ENCODE measurements at regions not wholly inside any gene's neighbourhood (a gene's known extent, or its start where the extent isn't known, plus 50 kb on each side); places are given as distances from the start of the nearest gene placed in this dataset.

DNA sequence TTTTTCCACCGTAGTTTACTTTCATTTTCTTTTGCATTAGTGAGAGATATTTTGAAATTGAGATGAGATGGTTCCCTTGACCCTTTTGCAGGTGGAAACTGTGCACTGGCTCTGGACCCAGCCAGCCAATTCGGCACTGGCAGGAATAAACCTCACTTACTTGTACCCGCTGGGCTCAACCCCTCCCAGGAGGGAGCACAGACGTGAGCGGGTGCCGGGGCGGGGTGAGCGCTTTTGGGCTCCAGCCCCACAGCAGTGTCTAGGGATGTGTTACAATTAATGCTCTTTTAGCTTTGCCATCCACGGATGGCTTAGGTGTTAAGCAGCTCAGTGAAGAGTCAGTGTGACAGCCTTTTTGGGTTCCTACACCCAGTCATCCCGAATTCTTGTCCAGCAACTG, 766.1 kb upstream of the CHD1 start:
- ChIA-PET POLR2A (no interaction called here), CTCF (no interaction called here)
- no peaks in the 10 kb centered on the region for H3K27me3 Mint-ChIP-seq
- H3K36me3 Mint-ChIP-seq (ENCODE audit: low read depth): no peaks in the 10 kb centered on the region
- intact Hi-C loops (cut with micrococcal nuclease): no loop called here
- peaks cover 4% of the 10 kb centered on the region for H3K9me3 Mint-ChIP-seq
- DNase-seq (no peak), ATAC-seq (no peak)
- TF ChIP-seq, protein P1, sequence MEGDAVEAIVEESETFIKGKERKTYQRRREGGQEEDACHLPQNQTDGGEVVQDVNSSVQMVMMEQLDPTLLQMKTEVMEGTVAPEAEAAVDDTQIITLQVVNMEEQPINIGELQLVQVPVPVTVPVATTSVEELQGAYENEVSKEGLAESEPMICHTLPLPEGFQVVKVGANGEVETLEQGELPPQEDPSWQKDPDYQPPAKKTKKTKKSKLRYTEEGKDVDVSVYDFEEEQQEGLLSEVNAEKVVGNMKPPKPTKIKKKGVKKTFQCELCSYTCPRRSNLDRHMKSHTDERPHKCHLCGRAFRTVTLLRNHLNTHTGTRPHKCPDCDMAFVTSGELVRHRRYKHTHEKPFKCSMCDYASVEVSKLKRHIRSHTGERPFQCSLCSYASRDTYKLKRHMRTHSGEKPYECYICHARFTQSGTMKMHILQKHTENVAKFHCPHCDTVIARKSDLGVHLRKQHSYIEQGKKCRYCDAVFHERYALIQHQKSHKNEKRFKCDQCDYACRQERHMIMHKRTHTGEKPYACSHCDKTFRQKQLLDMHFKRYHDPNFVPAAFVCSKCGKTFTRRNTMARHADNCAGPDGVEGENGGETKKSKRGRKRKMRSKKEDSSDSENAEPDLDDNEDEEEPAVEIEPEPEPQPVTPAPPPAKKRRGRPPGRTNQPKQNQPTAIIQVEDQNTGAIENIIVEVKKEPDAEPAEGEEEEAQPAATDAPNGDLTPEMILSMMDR (IDR thresholded peaks at IDR 0.05): no peak
- no peak overlapping the region for H3K27ac Mint-ChIP-seq
- no peaks in the 10 kb centered on the region for H3K4me1 Mint-ChIP-seq (ENCODE audit: low read depth)
- no peak overlapping the region for H3K4me3 Mint-ChIP-seq

GRCh38 chr5:99686538-99686937, 757.7 kb upstream of the CHD1 start:
- intact Hi-C loops (cut with micrococcal nuclease): no loop called here
- Mint-ChIP-seq H3K9me3 (peaks cover 2% of the 10 kb centered on the region), H3K27me3 (no peaks in the 10 kb centered on the region), H3K4me3 (no peak overlapping the region), H3K27ac (no peak overlapping the region), H3K4me1 (ENCODE audit: low read depth) (no peaks in the 10 kb centered on the region), H3K36me3 (ENCODE audit: low read depth) (no peaks in the 10 kb centered on the region)
- no peak for DNase-seq
- TF ChIP-seq, protein P1 (IDR thresholded peaks at IDR 0.05): no peak
- ChIA-PET POLR2A (no interaction called here), CTCF (no interaction called here)
- no peak for ATAC-seq

DNA sequence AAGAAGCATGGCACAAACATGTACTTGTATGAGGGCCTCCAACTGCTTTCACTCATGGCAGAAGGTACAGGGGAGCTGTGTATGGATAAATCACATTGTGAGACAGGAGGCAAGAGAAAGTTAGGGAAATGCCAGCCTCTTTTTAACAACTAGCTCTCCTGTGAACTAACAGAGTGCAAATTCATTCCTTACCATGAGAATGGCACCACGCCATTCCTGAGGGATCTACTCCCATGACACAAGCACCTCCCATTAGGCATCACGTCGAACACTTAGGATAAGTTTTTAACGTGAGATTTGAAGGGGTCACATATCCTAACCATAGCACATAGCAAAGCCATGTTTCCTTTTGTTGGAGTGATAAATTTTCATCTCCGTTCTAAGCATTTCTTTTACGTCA, 747.2 kb upstream of the CHD1 start:
- TF ChIP-seq, protein P1 (IDR thresholded peaks at IDR 0.05): no peak
- no peaks in the 10 kb centered on the region for H3K36me3 Mint-ChIP-seq (ENCODE audit: low read depth)
- no peak overlapping the region for H3K4me3 Mint-ChIP-seq
- intact Hi-C loops (cut with micrococcal nuclease): no loop called here
- ChIA-PET CTCF (no interaction called here), POLR2A (no interaction called here)
- no peaks in the 10 kb centered on the region for H3K4me1 Mint-ChIP-seq (ENCODE audit: low read depth)
- H3K27me3 Mint-ChIP-seq: no peaks in the 10 kb centered on the region
- ATAC-seq (no peak), DNase-seq (no peak)
- H3K27ac Mint-ChIP-seq: no peak overlapping the region
- no peaks in the 10 kb centered on the region for H3K9me3 Mint-ChIP-seq

DNA sequence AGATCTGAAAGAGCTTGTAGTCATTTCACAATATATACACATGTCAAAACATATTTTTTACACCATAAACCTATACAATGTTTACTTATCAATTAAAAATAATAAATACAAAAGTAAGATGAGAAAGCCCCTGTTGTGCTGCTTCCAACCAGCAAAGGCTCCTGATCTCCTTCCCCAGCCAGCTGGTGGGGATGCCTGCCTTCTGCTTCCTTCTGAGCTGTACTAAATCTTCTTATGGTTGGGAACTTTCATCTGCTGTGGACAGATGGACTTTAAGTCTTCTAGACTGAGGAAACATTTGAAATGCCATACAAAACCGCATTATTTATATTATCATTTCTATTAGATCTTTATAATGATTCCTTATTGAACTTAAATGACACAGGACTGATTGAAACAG, 745.3 kb upstream of the CHD1 start:
- no peak overlapping the region for H3K4me3 Mint-ChIP-seq
- H3K4me1 Mint-ChIP-seq (ENCODE audit: low read depth): no peaks in the 10 kb centered on the region
- ChIA-PET POLR2A (no interaction called here), CTCF (no interaction called here)
- no peaks in the 10 kb centered on the region for H3K36me3 Mint-ChIP-seq (ENCODE audit: low read depth)
- H3K27me3 Mint-ChIP-seq: no peaks in the 10 kb centered on the region
- intact Hi-C loops (cut with micrococcal nuclease): no loop called here
- TF ChIP-seq, protein P1 (IDR thresholded peaks at IDR 0.05): no peak
- DNase-seq (no peak), ATAC-seq (no peak)
- H3K9me3 Mint-ChIP-seq: no peaks in the 10 kb centered on the region
- no peak overlapping the region for H3K27ac Mint-ChIP-seq

DNA sequence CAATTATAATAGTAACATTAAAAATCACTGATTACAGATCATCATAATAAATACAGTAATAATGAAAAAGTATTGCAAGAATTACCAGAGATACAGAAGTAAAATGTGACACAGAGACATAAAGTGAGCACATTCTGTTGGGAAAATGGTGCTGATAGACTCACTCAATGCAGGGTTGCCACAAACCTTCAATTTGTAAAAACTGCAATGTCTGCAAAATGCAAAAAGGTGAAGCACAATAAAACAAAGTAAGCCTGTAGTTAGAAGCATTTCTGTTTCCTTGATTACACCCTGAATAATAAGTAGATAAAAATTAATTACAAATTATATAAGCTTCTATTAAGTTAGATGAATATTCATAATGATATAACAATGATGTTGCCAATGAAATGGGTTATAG, 736.2 kb upstream of the CHD1 start:
- ChIA-PET CTCF (no interaction called here), POLR2A (no interaction called here)
- Mint-ChIP-seq H3K27me3 (no peaks in the 10 kb centered on the region), H3K27ac (no peak overlapping the region), H3K36me3 (ENCODE audit: low read depth) (no peaks in the 10 kb centered on the region), H3K4me3 (no peak overlapping the region), H3K9me3 (peaks cover 6% of the 10 kb centered on the region), H3K4me1 (ENCODE audit: low read depth) (no peaks in the 10 kb centered on the region)
- ATAC-seq: no peak
- TF ChIP-seq, protein P1 (IDR thresholded peaks at IDR 0.05): no peak
- intact Hi-C loops (cut with micrococcal nuclease): no loop called here
- DNase-seq: no peak

Measured in activated CD8-positive, alpha-beta T cell treated with anti-CD3 and anti-CD28 coated beads for 36 hours (primary cell).